Testis (tissue), 2 donors: ENCODE measurements at regions not wholly inside any gene's neighbourhood (a gene's known extent, or its start where the extent isn't known, plus 50 kb on each side); places are given as distances from the start of the nearest gene placed in this dataset.
"Not testable (repeated sequence)": the region's sequence is repeated elsewhere in the genome, so short reads cannot be mapped to it uniquely, and the experiment has no call there.

Source experiments
- DNase-seq: peaks from one replicate; pipeline ENCODE4 v3.0.0-alpha.2; 2019
- H3K27ac ChIP-seq, 2 donors: fragments of 200-600 bp; sonication (generic); one replicate each; pipeline ENCODE4 v1.5.1; 2019
- H3K27me3 ChIP-seq: fragments of 200-600 bp; sonication (generic); one replicate; pipeline ENCODE4 v1.5.1; 2019
- H3K36me3 ChIP-seq: fragments of 200-600 bp; sonication (generic); one replicate; pipeline ENCODE4 v1.5.1; 2017; ENCODE audit warnings: low read depth; ENCODE audit errors: missing control alignments
- H3K4me1 ChIP-seq: fragments of 200-600 bp; sonication (generic); one replicate; pipeline ENCODE4 v1.5.1; 2019
- H3K4me3 ChIP-seq, 2 donors: fragments of 200-600 bp; sonication (generic); one replicate each; pipeline ENCODE4 v1.5.1; 2017 to 2019
- H3K9me3 ChIP-seq: fragments of 200-600 bp; sonication (generic); one replicate; pipeline ENCODE4 v1.5.1; 2017
- POLR2A ChIP-seq: fragments of 450-650 bp; IDR thresholded peaks from one replicate; pipeline ENCODE4 v1.6.1; 2017; ENCODE audit warnings: antibody characterized with exemption, mild to moderate bottlenecking, moderate library complexity
- WGBS, 2 donors: methylation state at CpG; one replicate each; pipeline ENCODE4 v1.1.5; 2018; 5-methylcytosine and 5-hydroxymethylcytosine counted together
- intact Hi-C: fragments of 100-400 bp; cut with DNase I; formaldehyde crosslinking; loops from one replicate; pipeline ENCODE4 v1.15.1; 2023; ENCODE audit warnings: low total_unique reads
- TF ChIP-seq, protein P1 (sequence below), 3 experiments: fragments of 450-650 bp in 2 of 3; fragments of 200-600 bp in 1 of 3; sonication (generic) in 1 of 3; IDR thresholded peaks; one replicate each; pipeline ENCODE4 v1.5.1; 2016 to 2019; ENCODE audit warnings: antibody characterized with exemption in 3 of 3, mild to moderate bottlenecking in 2 of 3, moderate library complexity in 1 of 3

DNA sequence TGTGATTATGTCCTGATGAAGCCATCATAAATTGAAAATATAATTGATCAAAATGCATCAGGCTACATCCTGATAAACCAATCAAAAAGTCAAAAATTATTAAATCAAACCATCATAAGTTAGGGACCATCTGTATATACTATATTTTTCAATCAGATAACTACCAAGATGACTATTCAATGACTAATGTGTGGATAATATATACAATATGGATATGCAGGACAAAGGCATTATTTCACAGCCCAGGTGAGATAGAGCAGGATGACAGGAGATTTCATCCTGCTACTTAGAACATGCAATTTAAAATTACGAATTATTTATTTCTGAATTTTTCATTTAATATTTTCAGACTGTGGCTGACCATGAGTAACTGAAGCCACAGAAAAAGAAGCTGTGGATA lies 137.3 kb upstream of the GNAI1 start:
- intact Hi-C loops: no loop called here
- no peaks in the 10 kb centered on the region for H3K27me3 ChIP-seq
- WGBS, 2 donors: 83 to 94% methylated on average over 1 of the region's 1 CpG
- no peaks in the 10 kb centered on the region for H3K36me3 ChIP-seq
- no peaks in the 10 kb centered on the region for H3K9me3 ChIP-seq
- H3K27ac ChIP-seq: no peak overlapping the region
- no peaks in the 10 kb centered on the region for H3K4me1 ChIP-seq
- DNase-seq: no peak
- TF ChIP-seq, protein P1, sequence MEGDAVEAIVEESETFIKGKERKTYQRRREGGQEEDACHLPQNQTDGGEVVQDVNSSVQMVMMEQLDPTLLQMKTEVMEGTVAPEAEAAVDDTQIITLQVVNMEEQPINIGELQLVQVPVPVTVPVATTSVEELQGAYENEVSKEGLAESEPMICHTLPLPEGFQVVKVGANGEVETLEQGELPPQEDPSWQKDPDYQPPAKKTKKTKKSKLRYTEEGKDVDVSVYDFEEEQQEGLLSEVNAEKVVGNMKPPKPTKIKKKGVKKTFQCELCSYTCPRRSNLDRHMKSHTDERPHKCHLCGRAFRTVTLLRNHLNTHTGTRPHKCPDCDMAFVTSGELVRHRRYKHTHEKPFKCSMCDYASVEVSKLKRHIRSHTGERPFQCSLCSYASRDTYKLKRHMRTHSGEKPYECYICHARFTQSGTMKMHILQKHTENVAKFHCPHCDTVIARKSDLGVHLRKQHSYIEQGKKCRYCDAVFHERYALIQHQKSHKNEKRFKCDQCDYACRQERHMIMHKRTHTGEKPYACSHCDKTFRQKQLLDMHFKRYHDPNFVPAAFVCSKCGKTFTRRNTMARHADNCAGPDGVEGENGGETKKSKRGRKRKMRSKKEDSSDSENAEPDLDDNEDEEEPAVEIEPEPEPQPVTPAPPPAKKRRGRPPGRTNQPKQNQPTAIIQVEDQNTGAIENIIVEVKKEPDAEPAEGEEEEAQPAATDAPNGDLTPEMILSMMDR (IDR thresholded peaks at IDR 0.05): no peak
- no peak for TF ChIP-seq POLR2A
- no peak overlapping the region for H3K4me3 ChIP-seq

DNA sequence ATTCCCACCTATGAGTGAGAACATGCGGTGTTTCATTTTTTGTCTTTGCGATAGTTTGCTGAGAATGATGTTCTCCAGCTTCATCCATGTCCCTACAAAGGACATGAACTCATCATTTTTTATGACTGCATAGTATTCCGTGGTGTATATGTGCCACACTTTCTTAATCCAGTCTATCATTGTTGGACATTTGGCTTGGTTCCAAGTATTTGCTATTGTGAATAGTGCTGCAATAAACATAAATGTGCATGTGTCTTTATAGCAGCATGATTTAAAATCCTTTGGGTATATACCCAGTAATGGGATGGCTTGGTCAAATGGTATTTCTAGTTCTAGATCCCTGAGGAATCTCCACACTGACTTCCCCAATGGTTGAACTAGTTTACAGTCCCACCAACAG lies 138.9 kb upstream of the GNAI1 start:
- 90 to 93% methylated on average over 3 of the region's 3 CpGs for WGBS, 2 donors
- H3K27ac ChIP-seq, H3K4me1 ChIP-seq, DNase-seq, H3K4me3 ChIP-seq, intact Hi-C loops, H3K27me3 ChIP-seq, H3K9me3 ChIP-seq, H3K36me3 ChIP-seq: not testable (repeated sequence)

DNA sequence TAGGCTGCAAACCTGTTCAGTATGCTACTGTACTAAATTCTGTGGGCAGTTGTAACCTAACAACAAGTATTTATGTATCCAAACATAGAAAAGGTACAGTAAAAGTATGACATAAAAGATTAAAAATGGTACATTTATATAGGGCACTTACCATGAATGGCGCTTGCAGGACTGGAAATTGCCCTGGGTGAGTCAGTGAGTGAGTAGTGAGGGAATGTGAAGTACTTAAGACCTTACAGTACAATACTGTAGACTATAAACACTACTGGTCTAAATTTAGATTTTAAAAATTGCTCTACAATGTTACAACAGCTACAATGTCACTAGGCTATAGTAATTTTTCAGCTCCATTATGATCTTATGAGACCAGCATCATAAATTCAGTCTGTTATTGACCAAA lies 146.0 kb upstream of the GNAI1 start:
- Histone ChIP-seq H3K27ac (no peak overlapping the region), H3K4me3 (no peak overlapping the region), H3K4me1 (no peaks in the 10 kb centered on the region), H3K27me3 (no peaks in the 10 kb centered on the region), H3K9me3 (no peaks in the 10 kb centered on the region), H3K36me3 (no peaks in the 10 kb centered on the region)
- intact Hi-C loops: no loop called here
- TF ChIP-seq, protein P1 (IDR thresholded peaks at IDR 0.05): no peak
- TF ChIP-seq POLR2A: no peak
- DNase-seq: no peak
- WGBS, 2 donors: 96 to 97% methylated on average over 1 of the region's 1 CpG

DNA sequence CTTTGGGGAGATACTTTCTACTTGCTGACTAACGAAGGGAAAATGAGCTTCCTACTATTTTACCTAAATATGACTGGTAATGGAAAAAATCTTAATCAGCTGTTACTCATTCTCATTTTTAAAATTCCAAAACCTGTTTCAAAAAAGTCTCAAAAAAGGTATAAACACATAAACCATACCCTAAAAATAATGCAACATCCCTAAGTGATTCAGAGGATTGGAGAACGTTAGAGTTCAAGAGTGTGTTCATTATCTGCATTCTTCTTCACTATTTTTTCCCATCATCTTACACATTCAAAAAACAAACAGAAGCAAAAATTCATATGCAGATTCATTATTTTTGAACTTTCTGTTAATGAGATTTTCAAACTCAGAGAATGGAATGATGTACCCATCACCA lies 150.4 kb upstream of the GNAI1 start:
- no peak for TF ChIP-seq POLR2A
- TF ChIP-seq, protein P1 (IDR thresholded peaks at IDR 0.05): no peak
- no peaks in the 10 kb centered on the region for H3K27me3 ChIP-seq
- intact Hi-C loops: no loop called here
- H3K27ac ChIP-seq: no peak overlapping the region
- H3K4me1 ChIP-seq: no peaks in the 10 kb centered on the region
- no peak for DNase-seq
- H3K36me3 ChIP-seq: no peaks in the 10 kb centered on the region
- H3K4me3 ChIP-seq: no peak overlapping the region
- WGBS, 2 donors: 60 to 73% methylated on average over 2 of the region's 2 CpGs
- no peaks in the 10 kb centered on the region for H3K9me3 ChIP-seq

DNA sequence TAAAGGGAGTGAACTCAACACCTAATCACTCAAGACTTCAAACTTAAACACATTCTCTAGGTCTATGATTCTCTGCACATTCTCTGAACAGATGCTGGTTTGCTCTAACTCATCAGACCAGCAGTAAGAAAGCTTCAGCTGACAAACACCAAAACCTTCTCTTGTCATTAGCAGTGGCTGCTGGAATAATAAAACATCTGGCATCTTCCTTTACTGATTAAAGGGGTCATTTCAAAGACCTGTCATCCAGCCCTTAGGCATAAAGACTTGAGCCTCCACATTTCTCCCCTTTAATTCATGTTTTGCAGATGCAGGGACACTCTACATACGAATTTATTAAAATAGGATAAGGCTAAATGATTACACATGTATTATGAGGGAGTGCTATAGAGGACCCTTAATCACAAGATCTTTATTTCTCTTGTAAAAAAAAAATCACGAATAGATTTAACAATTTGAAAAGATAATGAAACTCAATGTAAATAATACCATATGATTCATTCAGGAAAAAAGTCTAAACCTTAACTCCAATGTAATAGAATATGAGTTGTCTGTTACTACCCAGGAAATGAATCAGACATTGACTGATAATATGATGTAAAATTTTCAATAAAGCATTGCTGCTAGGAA lies 152.4 kb upstream of the GNAI1 start:
- 54 to 57% methylated on average over 2 of the region's 2 CpGs for WGBS, 2 donors
- Histone ChIP-seq H3K9me3 (no peaks in the 10 kb centered on the region), H3K4me1 (no peaks in the 10 kb centered on the region), H3K27ac (no peak overlapping the region), H3K4me3 (no peak overlapping the region), H3K27me3 (no peaks in the 10 kb centered on the region), H3K36me3 (no peaks in the 10 kb centered on the region)
- DNase-seq: no peak
- intact Hi-C loops: no loop called here
- TF ChIP-seq POLR2A: no peak
- TF ChIP-seq, protein P1 (IDR thresholded peaks at IDR 0.05): no peak
